Naive B cell (primary cell): ENCODE measurements at regions not wholly inside any gene's neighbourhood (a gene's known extent, or its start where the extent isn't known, plus 50 kb on each side); places are given as distances from the start of the nearest gene placed in this dataset.

Experiments
- ATAC-seq, 2 donors: fragments of 150-1000 bp; cut with Tn5 transposase; 2 replicates each; pipeline ENCODE4 v1.10.0; 2021; ENCODE audit warnings: low read depth in 2 of 2, mild to moderate bottlenecking in 2 of 2, moderate library complexity in 2 of 2
- DNase-seq: peaks from one replicate; pipeline ENCODE4 v3.0.0; 2022
- H3K27ac Mint-ChIP-seq, 6 donors: one replicate each; pipeline ENCODE4 v1.8.0; 2020 to 2022; ENCODE audit warnings: mild to moderate bottlenecking in 6 of 6, mixed read lengths in 6 of 6, moderate library complexity in 5 of 6, inconsistent platforms in 2 of 6
- H3K27me3 Mint-ChIP-seq, 3 donors: one replicate each; pipeline ENCODE4 v1.8.0; 2021 to 2022; ENCODE audit warnings: mixed read lengths in 3 of 3, mild to moderate bottlenecking in 1 of 3
- H3K36me3 Mint-ChIP-seq, 2 donors: one replicate each; pipeline ENCODE4 v1.8.0; 2020 to 2022; ENCODE audit warnings: mixed read lengths in 2 of 2, inconsistent platforms in 1 of 2, mild to moderate bottlenecking in 1 of 2
- H3K4me1 Mint-ChIP-seq, 3 donors: one replicate each; pipeline ENCODE4 v1.8.0; 2020 to 2022; ENCODE audit warnings: mixed read lengths in 3 of 3, inconsistent platforms in 1 of 3, mild to moderate bottlenecking in 1 of 3, moderate library complexity in 1 of 3
- H3K4me3 Mint-ChIP-seq, 8 donors: one replicate each; pipeline ENCODE4 v1.8.0; 2020 to 2022; ENCODE audit warnings: mild to moderate bottlenecking in 8 of 8, mixed read lengths in 8 of 8, moderate library complexity in 8 of 8, inconsistent platforms in 2 of 8
- H3K9me3 Mint-ChIP-seq, 7 donors: one replicate each; pipeline ENCODE4 v1.8.0; 2020 to 2022; ENCODE audit warnings: mixed read lengths in 7 of 7, mild to moderate bottlenecking in 5 of 7, inconsistent platforms in 2 of 7, moderate library complexity in 1 of 7

DNA sequence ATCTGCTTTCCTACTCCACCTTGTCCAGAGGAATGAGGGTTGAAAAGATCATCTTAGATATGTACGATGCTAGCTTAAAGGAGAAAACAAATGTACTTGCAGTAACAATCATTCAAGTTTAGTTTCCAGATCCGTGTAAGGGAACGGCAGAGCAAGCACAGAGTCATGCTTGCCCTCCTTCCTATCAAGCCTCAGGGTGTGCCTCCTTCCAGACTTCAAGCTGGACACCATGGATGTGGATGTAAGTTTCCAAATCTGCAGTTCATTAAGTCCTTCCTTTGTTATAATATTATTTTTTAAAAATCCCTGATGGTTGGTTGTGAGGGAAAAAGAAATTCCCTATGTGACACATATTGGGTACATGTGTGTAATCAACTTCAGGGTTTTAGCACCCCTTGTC, 238.9 kb upstream of the NT5C1B start:
- Mint-ChIP-seq H3K4me1 (no peaks in the 10 kb centered on the region), H3K27me3 (peaks cover 0 to 4% (median 0%) of the 10 kb centered on the region in 3 donors), H3K9me3 (peaks cover 0 to 6% (median 2%) of the 10 kb centered on the region in 7 donors), H3K4me3 (no peak overlapping the region), H3K36me3 (no peaks in the 10 kb centered on the region), H3K27ac (no peak overlapping the region)
- DNase-seq, result no peak
- ATAC-seq, result no peak

DNA sequence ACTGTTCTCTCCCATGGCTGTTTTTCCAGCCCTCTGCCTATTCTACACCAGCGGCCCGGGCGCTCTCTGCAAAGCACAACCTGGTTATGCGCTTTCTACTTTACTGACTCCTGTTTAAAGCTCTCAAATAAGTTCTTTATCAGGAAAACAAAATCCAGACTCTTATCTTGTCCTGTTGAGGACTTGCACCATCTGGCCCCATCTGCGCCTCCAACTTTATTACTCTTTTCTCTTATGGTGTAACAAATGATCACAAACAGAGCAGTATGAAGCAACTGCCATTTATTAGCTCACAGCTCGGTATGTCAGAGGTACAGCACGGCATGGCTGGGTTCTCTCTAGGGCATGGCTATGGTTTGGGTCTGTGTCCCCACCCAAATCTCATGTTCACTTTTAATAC, 236.5 kb upstream of the NT5C1B start:
- peaks cover 0 to 14% (median 4%) of the 10 kb centered on the region in 7 donors for H3K9me3 Mint-ChIP-seq
- no peak for ATAC-seq
- H3K27ac Mint-ChIP-seq, result no peak overlapping the region
- DNase-seq, result no peak
- H3K27me3 Mint-ChIP-seq, result peaks cover 0 to 4% (median 0%) of the 10 kb centered on the region in 3 donors
- H3K4me3 Mint-ChIP-seq, result no peak overlapping the region
- H3K4me1 Mint-ChIP-seq, result no peaks in the 10 kb centered on the region
- H3K36me3 Mint-ChIP-seq, result no peaks in the 10 kb centered on the region

DNA sequence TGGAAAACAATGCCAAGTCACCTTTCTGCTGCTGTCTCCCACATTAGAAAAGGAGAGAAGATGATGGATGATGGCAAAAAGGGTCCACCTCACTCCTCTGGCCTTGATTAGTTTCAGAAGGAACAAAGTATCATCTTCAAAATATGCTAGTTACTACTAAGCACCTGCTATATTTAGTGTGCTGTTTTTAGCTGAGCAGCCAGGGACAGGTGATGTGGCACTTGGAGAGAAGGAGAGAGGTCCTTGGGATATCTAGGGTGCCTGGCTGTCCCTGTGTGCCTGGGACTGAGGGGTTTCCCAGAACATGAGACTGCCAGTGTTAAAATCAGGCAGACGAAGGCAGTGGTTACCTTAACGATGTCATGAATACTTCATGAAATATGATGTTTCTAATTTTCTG, 235.5 kb upstream of the NT5C1B start:
- Mint-ChIP-seq H3K9me3 (peaks cover 0 to 14% (median 4%) of the 10 kb centered on the region in 7 donors), H3K4me3 (no peak overlapping the region), H3K27me3 (peaks cover 0 to 4% (median 0%) of the 10 kb centered on the region in 3 donors), H3K36me3 (no peaks in the 10 kb centered on the region), H3K4me1 (no peaks in the 10 kb centered on the region), H3K27ac (no peak overlapping the region)
- DNase-seq (no peak), ATAC-seq (no peak)

GRCh38 chr2:18824325-18824790, 235.0 kb upstream of the NT5C1B start:
- Mint-ChIP-seq H3K27ac (no peak overlapping the region), H3K27me3 (peaks cover 0 to 4% (median 0%) of the 10 kb centered on the region in 3 donors), H3K36me3 (no peaks in the 10 kb centered on the region), H3K4me3 (no peak overlapping the region), H3K4me1 (no peaks in the 10 kb centered on the region), H3K9me3 (peaks cover 0 to 14% (median 4%) of the 10 kb centered on the region in 7 donors)
- DNase-seq (no peak), ATAC-seq (no peak)

- Mint-ChIP-seq H3K27me3 (peaks cover 0 to 4% (median 0%) of the 10 kb centered on the region in 3 donors), H3K4me1 (no peaks in the 10 kb centered on the region), H3K4me3 (no peak overlapping the region), H3K27ac (no peak overlapping the region), H3K36me3 (no peaks in the 10 kb centered on the region), H3K9me3 (peaks cover 0 to 14% (median 4%) of the 10 kb centered on the region in 7 donors)
- DNase-seq (no peak), ATAC-seq (no peak)
Measured at GRCh38 chr2:18821431-18821830, 232.1 kb upstream of the NT5C1B start.

DNA sequence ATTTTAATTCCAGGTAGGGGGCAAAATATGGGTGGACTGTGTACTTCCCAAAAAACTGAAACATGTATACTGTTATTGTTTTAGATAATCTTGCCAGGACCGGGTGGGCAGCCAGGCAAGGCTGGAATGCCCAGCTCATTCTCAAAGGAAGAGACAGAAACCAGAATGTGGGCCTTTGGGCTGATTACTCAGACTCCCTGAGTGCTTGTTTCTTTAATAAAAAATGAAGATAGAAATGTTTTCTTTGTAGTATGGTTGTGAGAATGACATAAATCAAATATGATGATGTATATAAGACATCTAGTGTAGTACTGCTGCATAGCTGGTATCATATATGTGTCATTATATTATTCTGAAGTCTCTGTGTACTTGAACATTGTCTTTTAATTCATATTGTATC, 231.6 kb upstream of the NT5C1B start:
- H3K27me3 Mint-ChIP-seq, result peaks cover 0 to 4% (median 0%) of the 10 kb centered on the region in 3 donors
- H3K9me3 Mint-ChIP-seq, result peaks cover 0 to 14% (median 5%) of the 10 kb centered on the region in 7 donors
- H3K27ac Mint-ChIP-seq, result no peak overlapping the region
- H3K4me1 Mint-ChIP-seq, result no peaks in the 10 kb centered on the region
- no peak overlapping the region for H3K4me3 Mint-ChIP-seq
- DNase-seq (no peak), ATAC-seq (no peak)
- H3K36me3 Mint-ChIP-seq, result no peaks in the 10 kb centered on the region

GRCh38 chr2:18819566-18819965, 230.2 kb upstream of the NT5C1B start:
- no peak overlapping the region for H3K27ac Mint-ChIP-seq
- no peak for ATAC-seq
- no peaks in the 10 kb centered on the region for H3K4me1 Mint-ChIP-seq

GRCh38 chr2:18814387-18814786, 225.0 kb upstream of the NT5C1B start:
- H3K36me3 Mint-ChIP-seq, result peaks cover 0 to 5% of the 10 kb centered on the region in 2 donors
- no peak for ATAC-seq
- no peak overlapping the region for H3K27ac Mint-ChIP-seq
- no peak overlapping the region for H3K4me3 Mint-ChIP-seq
- no peaks in the 10 kb centered on the region for H3K4me1 Mint-ChIP-seq
- DNase-seq, result no peak
- H3K9me3 Mint-ChIP-seq, result peaks cover 0 to 2% (median 0%) of the 10 kb centered on the region in 7 donors
- H3K27me3 Mint-ChIP-seq, result no peaks in the 10 kb centered on the region

More at GRCh38 chr2:18819566-18819965, 230.2 kb upstream of the NT5C1B start:
- Mint-ChIP-seq H3K9me3 (peaks cover 0 to 14% (median 2%) of the 10 kb centered on the region in 7 donors), H3K36me3 (peaks cover 0 to 5% of the 10 kb centered on the region in 2 donors), H3K27me3 (peaks cover 0 to 4% (median 0%) of the 10 kb centered on the region in 3 donors), H3K4me3 (no peak overlapping the region)
- no peak for DNase-seq

DNA sequence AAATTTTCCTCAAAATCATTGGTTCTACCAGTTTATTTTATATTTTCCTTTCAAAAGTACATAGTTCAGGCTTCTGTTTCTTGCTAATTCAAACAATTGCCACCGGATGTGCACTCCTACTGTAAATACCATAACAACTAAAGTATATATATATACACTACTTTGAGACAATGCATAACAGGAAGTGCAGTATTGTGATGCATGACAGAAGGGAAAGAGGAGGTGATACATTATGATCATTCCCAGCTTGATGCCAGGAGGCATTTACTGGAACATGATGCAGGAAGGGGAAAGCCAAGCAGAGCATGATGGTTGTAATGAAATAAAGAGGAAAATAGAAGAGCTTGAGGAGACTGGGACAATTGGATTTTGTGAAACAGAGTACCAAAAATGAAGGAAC, 215.2 kb upstream of the NT5C1B start:
- H3K4me1 Mint-ChIP-seq, result no peaks in the 10 kb centered on the region
- H3K4me3 Mint-ChIP-seq, result no peak overlapping the region
- DNase-seq (no peak), ATAC-seq (no peak)
- no peak overlapping the region for H3K27ac Mint-ChIP-seq
- H3K36me3 Mint-ChIP-seq, result no peaks in the 10 kb centered on the region
- H3K27me3 Mint-ChIP-seq, result no peaks in the 10 kb centered on the region
- peaks cover 0 to 4% (median 0%) of the 10 kb centered on the region in 7 donors for H3K9me3 Mint-ChIP-seq

- Mint-ChIP-seq H3K4me1 (no peaks in the 10 kb centered on the region), H3K4me3 (no peak overlapping the region), H3K27me3 (no peaks in the 10 kb centered on the region), H3K36me3 (no peaks in the 10 kb centered on the region), H3K9me3 (peaks cover 0 to 4% (median 0%) of the 10 kb centered on the region in 7 donors), H3K27ac (no peak overlapping the region)
- ATAC-seq, result no peak
- no peak for DNase-seq
Measured at GRCh38 chr2:18803141-18803939, 214.0 kb upstream of the NT5C1B start.

GRCh38 chr2:18800240-18800971, 211.0 kb upstream of the NT5C1B start:
- Mint-ChIP-seq H3K4me3 (no peak overlapping the region), H3K4me1 (no peaks in the 10 kb centered on the region), H3K36me3 (no peaks in the 10 kb centered on the region), H3K27me3 (no peaks in the 10 kb centered on the region), H3K9me3 (peaks cover 0 to 4% (median 0%) of the 10 kb centered on the region in 7 donors), H3K27ac (no peak overlapping the region)
- DNase-seq (no peak), ATAC-seq (no peak)

DNA sequence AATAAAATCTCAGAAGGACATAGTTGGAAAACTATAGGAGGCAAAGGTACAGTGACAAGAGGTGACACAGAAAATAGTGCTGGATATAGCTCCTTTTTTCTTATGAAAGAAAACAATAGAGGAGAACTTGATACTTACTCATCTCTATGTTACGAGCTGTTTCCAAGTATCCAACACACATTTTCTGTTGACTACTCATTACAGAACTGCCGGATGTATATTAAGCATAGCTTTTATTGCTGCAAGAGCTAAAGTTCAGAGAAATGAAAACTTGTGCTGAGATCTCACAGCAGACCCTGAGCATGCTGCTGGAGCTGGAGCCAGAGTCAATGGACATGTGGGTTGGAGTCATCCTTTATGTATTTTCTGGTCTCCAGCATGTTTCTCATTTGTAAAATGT, 210.0 kb upstream of the NT5C1B start:
- H3K4me1 Mint-ChIP-seq, result no peaks in the 10 kb centered on the region
- ATAC-seq (no peak), DNase-seq (no peak)
- no peaks in the 10 kb centered on the region for H3K36me3 Mint-ChIP-seq
- no peaks in the 10 kb centered on the region for H3K27me3 Mint-ChIP-seq
- H3K4me3 Mint-ChIP-seq, result no peak overlapping the region
- H3K27ac Mint-ChIP-seq, result no peak overlapping the region
- H3K9me3 Mint-ChIP-seq, result peaks cover 0 to 2% (median 0%) of the 10 kb centered on the region in 7 donors

- DNase-seq (no peak), ATAC-seq (no peak)
- H3K27me3 Mint-ChIP-seq, result no peaks in the 10 kb centered on the region
- H3K9me3 Mint-ChIP-seq, result no peaks in the 10 kb centered on the region
- no peak overlapping the region for H3K27ac Mint-ChIP-seq
- no peak overlapping the region for H3K4me3 Mint-ChIP-seq
- no peaks in the 10 kb centered on the region for H3K4me1 Mint-ChIP-seq
- H3K36me3 Mint-ChIP-seq, result peaks cover 0 to 3% of the 10 kb centered on the region in 2 donors
Measured at GRCh38 chr2:18797133-18797845, 207.9 kb upstream of the NT5C1B start.
